ENCODE measurements at regions not wholly inside any gene's neighbourhood (a gene's known extent, or its start where the extent isn't known, plus 50 kb on each side); places are given as distances from the start of the nearest gene placed in this dataset.

- TF ChIP-seq EZH2 (IDR thresholded peaks at IDR 0.05; ENCODE audit: borderline replicate concordance, insufficient read depth, low read depth, low read length, poor library complexity, severe bottlenecking) (no peak), CTCF (IDR thresholded peaks at IDR 0.05) (no peak)
These were observed 907.1 kb downstream of the FAT4 start for GRCh38 chr4:126221717-126222340.

Measured in B cell (primary cell).